ENCODE measurements at regions not wholly inside any gene's neighbourhood (a gene's known extent, or its start where the extent isn't known, plus 50 kb on each side); places are given as distances from the start of the nearest gene placed in this dataset.

GRCh38 chr6:134421501-134421900 is 103.6 kb upstream of the SGK1 start:
- TF ChIP-seq POLR2A (IDR thresholded peaks at IDR 0.05): no peak
- no peak for TF ChIP-seq CTCF (IDR thresholded peaks at IDR 0.05)

Measured in adrenal gland (tissue), 5 donors.